HL-60 (cell line): ENCODE measurements at regions not wholly inside any gene's neighbourhood (a gene's known extent, or its start where the extent isn't known, plus 50 kb on each side); places are given as distances from the start of the nearest gene placed in this dataset.

ENCODE experiments used
- DNase-seq, 2 experiments: peaks; one replicate each; pipeline ENCODE4 v3.0.0-alpha.2; 2010 to 2020; ENCODE audit warnings: low read depth in 1 of 2, low spot score in 1 of 2
- H3K27ac ChIP-seq: fragments of 250-450 bp; sonication (Bioruptor Pico); replicated peaks from 2 replicates; pipeline ENCODE4 v1.5.1; 2020; ENCODE audit warnings: mild to moderate bottlenecking, moderate library complexity
- H3K27me3 ChIP-seq: fragments of 250-450 bp; sonication (Bioruptor Pico); 2 replicates; pipeline ENCODE4 v1.5.1; 2021; ENCODE audit warnings: mild to moderate bottlenecking, moderate library complexity; ENCODE audit not compliant: insufficient read depth, poor library complexity, severe bottlenecking
- H3K4me3 ChIP-seq: replicated peaks from 2 replicates; pipeline ENCODE4 v1.5.1; 2011; ENCODE audit warnings: mild to moderate bottlenecking, control low read depth, low read length; ENCODE audit not compliant: insufficient read depth
- GABPA ChIP-seq: IDR thresholded peaks from 2 replicates; pipeline ENCODE4 v1.6.1; 2012; ENCODE audit warnings: low read depth
- POLR2AphosphoS5 ChIP-seq: IDR thresholded peaks from 2 replicates; pipeline ENCODE4 v1.6.1; 2012; ENCODE audit warnings: low read depth
- SPI1 ChIP-seq: IDR thresholded peaks from 2 replicates; pipeline ENCODE4 v1.6.1; 2012; ENCODE audit warnings: low read depth, mild to moderate bottlenecking, borderline replicate concordance
- TF ChIP-seq, protein P1 (sequence below): IDR thresholded peaks from 2 replicates; pipeline ENCODE4 v1.6.1; 2012; ENCODE audit warnings: low read depth; ENCODE audit not compliant: insufficient replicate concordance
- TF ChIP-seq, protein P2 (sequence below): IDR thresholded peaks from one replicate; pipeline ENCODE4 v1.5.1; 2011; ENCODE audit warnings: low read length, control low read depth, inconsistent platforms; ENCODE audit not compliant: insufficient read depth

DNA sequence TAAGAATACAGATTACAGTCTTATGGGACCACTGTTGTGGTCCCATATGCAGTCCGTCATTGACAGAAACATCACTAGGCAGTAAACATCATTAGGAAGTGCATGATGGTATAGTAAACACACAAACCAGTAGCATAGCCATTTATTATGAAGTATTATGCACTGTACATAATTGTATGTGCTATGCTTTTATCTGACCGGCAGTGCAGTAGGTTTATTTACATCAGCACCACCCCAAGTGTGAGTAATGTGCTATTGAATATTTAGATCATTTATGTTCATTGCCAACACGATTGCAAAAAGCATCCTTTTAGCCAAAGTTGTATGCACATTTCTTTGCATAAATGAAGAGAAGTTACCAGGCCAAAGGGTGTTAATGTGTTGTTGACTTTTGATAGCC is 531.6 kb upstream of the TBX3 start:
- Histone ChIP-seq H3K4me3 (no peak overlapping the region), H3K27ac (no peak overlapping the region), H3K27me3 (no peaks in the 10 kb centered on the region)
- DNase-seq: no peak
- TF ChIP-seq, protein P1, sequence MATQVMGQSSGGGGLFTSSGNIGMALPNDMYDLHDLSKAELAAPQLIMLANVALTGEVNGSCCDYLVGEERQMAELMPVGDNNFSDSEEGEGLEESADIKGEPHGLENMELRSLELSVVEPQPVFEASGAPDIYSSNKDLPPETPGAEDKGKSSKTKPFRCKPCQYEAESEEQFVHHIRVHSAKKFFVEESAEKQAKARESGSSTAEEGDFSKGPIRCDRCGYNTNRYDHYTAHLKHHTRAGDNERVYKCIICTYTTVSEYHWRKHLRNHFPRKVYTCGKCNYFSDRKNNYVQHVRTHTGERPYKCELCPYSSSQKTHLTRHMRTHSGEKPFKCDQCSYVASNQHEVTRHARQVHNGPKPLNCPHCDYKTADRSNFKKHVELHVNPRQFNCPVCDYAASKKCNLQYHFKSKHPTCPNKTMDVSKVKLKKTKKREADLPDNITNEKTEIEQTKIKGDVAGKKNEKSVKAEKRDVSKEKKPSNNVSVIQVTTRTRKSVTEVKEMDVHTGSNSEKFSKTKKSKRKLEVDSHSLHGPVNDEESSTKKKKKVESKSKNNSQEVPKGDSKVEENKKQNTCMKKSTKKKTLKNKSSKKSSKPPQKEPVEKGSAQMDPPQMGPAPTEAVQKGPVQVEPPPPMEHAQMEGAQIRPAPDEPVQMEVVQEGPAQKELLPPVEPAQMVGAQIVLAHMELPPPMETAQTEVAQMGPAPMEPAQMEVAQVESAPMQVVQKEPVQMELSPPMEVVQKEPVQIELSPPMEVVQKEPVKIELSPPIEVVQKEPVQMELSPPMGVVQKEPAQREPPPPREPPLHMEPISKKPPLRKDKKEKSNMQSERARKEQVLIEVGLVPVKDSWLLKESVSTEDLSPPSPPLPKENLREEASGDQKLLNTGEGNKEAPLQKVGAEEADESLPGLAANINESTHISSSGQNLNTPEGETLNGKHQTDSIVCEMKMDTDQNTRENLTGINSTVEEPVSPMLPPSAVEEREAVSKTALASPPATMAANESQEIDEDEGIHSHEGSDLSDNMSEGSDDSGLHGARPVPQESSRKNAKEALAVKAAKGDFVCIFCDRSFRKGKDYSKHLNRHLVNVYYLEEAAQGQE: no peak
- TF ChIP-seq SPI1 (no peak), POLR2AphosphoS5 (no peak), GABPA (no peak)
- TF ChIP-seq, protein P2, sequence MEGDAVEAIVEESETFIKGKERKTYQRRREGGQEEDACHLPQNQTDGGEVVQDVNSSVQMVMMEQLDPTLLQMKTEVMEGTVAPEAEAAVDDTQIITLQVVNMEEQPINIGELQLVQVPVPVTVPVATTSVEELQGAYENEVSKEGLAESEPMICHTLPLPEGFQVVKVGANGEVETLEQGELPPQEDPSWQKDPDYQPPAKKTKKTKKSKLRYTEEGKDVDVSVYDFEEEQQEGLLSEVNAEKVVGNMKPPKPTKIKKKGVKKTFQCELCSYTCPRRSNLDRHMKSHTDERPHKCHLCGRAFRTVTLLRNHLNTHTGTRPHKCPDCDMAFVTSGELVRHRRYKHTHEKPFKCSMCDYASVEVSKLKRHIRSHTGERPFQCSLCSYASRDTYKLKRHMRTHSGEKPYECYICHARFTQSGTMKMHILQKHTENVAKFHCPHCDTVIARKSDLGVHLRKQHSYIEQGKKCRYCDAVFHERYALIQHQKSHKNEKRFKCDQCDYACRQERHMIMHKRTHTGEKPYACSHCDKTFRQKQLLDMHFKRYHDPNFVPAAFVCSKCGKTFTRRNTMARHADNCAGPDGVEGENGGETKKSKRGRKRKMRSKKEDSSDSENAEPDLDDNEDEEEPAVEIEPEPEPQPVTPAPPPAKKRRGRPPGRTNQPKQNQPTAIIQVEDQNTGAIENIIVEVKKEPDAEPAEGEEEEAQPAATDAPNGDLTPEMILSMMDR: no peak

DNA sequence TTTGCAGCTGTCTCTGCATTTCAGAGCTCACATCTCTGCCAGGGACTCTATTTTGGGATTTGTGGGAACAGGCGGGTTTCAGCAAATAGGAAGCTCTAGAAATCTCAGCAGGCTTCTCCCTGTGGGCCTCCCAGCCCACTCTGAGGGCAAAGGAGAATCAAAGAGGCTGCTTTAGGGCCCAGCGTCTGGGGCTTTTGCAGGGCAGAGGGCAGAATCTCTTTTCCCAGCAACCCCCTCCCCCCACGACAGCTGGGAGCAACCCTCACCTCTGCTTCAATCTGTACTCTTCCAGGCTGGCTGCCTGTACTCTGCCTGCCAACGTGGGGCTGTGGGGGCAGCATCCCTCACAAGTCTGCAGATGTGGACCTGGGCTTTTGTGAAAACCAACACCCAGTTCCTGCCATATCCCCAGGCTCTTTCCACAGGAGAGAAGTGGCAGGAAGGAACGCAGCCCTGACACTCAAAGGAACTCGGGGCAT is 529.6 kb upstream of the TBX3 start:
- Histone ChIP-seq H3K4me3 (no peak overlapping the region), H3K27me3 (no peaks in the 10 kb centered on the region), H3K27ac (no peak overlapping the region)
- TF ChIP-seq POLR2AphosphoS5 (no peak), GABPA (no peak), SPI1 (no peak)
- TF ChIP-seq, protein P1: no peak
- TF ChIP-seq, protein P2: no peak
- no peak for DNase-seq

DNA sequence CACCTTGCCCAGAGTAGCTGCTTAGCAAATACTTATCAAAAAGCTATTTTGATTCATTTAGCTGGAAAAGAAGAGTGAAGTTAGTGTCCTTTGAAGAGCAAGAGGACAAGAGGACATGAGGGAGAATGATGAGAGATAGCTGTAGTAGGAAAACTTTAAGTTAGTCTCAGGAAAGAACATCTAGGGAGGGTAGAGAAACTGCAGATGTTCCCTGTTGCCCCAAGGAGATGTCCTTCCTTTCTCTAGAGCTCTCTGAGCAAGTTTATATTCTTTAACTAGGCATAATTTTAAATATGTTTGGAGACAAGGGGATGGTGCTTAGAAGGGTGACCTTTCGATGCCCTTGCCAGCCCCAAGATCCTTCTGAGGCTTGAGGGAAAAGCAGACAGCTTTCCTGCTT is 529.1 kb upstream of the TBX3 start:
- Histone ChIP-seq H3K27ac (no peak overlapping the region), H3K4me3 (no peak overlapping the region), H3K27me3 (no peaks in the 10 kb centered on the region)
- DNase-seq: no peak
- TF ChIP-seq, protein P2: no peak
- TF ChIP-seq SPI1 (no peak), GABPA (no peak), POLR2AphosphoS5 (no peak)
- TF ChIP-seq, protein P1: no peak
